ENCODE measurements at regions not wholly inside any gene's neighbourhood (a gene's known extent, or its start where the extent isn't known, plus 50 kb on each side); places are given as distances from the start of the nearest gene placed in this dataset.

- Histone ChIP-seq H3K9me3 (no peaks in the 10 kb centered on the region), H3K27me3 (peaks cover 0 to 3% (median 0%) of the 10 kb centered on the region in 4 donors), H3K27ac (replicated peaks in 1 of 4) (no peak overlapping the region), H3K4me3 (no peak overlapping the region), H3K36me3 (no peaks in the 10 kb centered on the region), H3K4me1 (peaks cover 0 to 7% (median 5%) of the 10 kb centered on the region in 4 donors)
- intact Hi-C loops (cut with DNase I), result no loop called here
- no peak for DNase-seq (ENCODE audit: extremely low spot score)
- 91% methylated on average over 4 of the region's 4 CpGs for WGBS
- TF ChIP-seq EP300 (IDR thresholded peaks at IDR 0.05) (no peak), POLR2A (IDR thresholded peaks at IDR 0.05; ENCODE audit: low read depth) (no peak), POLR2AphosphoS5 (IDR thresholded peaks at IDR 0.05) (no peak), CTCF (IDR thresholded peaks at IDR 0.05) (no peak)
Observed at GRCh38 chr15:69725275-69725674, 272.7 kb downstream of the RPLP1 start.

- Histone ChIP-seq H3K27me3 (peaks cover 0 to 3% (median 0%) of the 10 kb centered on the region in 4 donors), H3K4me3 (no peak overlapping the region), H3K27ac (replicated peaks in 1 of 4) (no peak overlapping the region), H3K36me3 (no peaks in the 10 kb centered on the region), H3K4me1 (peaks cover 0 to 7% (median 5%) of the 10 kb centered on the region in 4 donors), H3K9me3 (no peaks in the 10 kb centered on the region)
- DNase-seq (ENCODE audit: extremely low spot score), result no peak
- 91% methylated on average over 2 of the region's 2 CpGs for WGBS
- intact Hi-C loops (cut with DNase I), result no loop called here
- TF ChIP-seq CTCF (IDR thresholded peaks at IDR 0.05) (no peak), EP300 (IDR thresholded peaks at IDR 0.05) (no peak), POLR2A (IDR thresholded peaks at IDR 0.05; ENCODE audit: low read depth) (no peak), POLR2AphosphoS5 (IDR thresholded peaks at IDR 0.05) (no peak)
Observed at GRCh38 chr15:69725957-69726356, 273.3 kb downstream of the RPLP1 start.

GRCh38 chr15:69727121-69727924 lies 274.7 kb downstream of the RPLP1 start:
- intact Hi-C loops (cut with DNase I), result no loop called here
- H3K27me3 ChIP-seq, result peaks cover 0 to 3% (median 0%) of the 10 kb centered on the region in 4 donors
- H3K4me1 ChIP-seq, result peaks cover 0 to 7% (median 5%) of the 10 kb centered on the region in 4 donors
- TF ChIP-seq POLR2AphosphoS5 (IDR thresholded peaks at IDR 0.05), result no peak
- TF ChIP-seq POLR2A (IDR thresholded peaks at IDR 0.05; ENCODE audit: low read depth), result no peak
- no peak for TF ChIP-seq EP300 (IDR thresholded peaks at IDR 0.05)
- no peak for TF ChIP-seq CTCF (IDR thresholded peaks at IDR 0.05)
- H3K4me3 ChIP-seq, result no peak overlapping the region
- H3K27ac ChIP-seq (replicated peaks in 1 of 4), result no peak overlapping the region
- no peaks in the 10 kb centered on the region for H3K9me3 ChIP-seq
- no peak for DNase-seq (ENCODE audit: extremely low spot score)
- H3K36me3 ChIP-seq, result no peaks in the 10 kb centered on the region
- 90% methylated on average over 8 of the region's 8 CpGs for WGBS

GRCh38 chr15:69729167-69729748 lies 276.6 kb downstream of the RPLP1 start:
- WGBS, result 63% methylated on average over 9 of the region's 9 CpGs
- no peak overlapping the region for H3K4me3 ChIP-seq
- intact Hi-C loops (cut with DNase I), result no loop called here
- peaks cover 0 to 3% (median 0%) of the 10 kb centered on the region in 4 donors for H3K27me3 ChIP-seq
- no peaks in the 10 kb centered on the region for H3K9me3 ChIP-seq
- no peak overlapping the region for H3K27ac ChIP-seq (replicated peaks in 1 of 4)
- no peak for DNase-seq (ENCODE audit: extremely low spot score)
- no peak for TF ChIP-seq POLR2A (IDR thresholded peaks at IDR 0.05; ENCODE audit: low read depth)
- TF ChIP-seq CTCF (IDR thresholded peaks at IDR 0.05), result peak; percentile 56 to 74 (median 62)
- H3K4me1 ChIP-seq, result peaks cover 0 to 8% (median 0%) of the 10 kb centered on the region in 4 donors
- no peaks in the 10 kb centered on the region for H3K36me3 ChIP-seq

Measured in esophagus muscularis mucosa (tissue), 4 donors.